ENCODE measurements at regions not wholly inside any gene's neighbourhood (a gene's known extent, or its start where the extent isn't known, plus 50 kb on each side); places are given as distances from the start of the nearest gene placed in this dataset.

- no peak for DNase-seq (ENCODE audit: low read depth)
These were observed 99.8 kb upstream of the PMFBP1 start for GRCh38 chr16:72271699-72272240.

- no peak for DNase-seq (ENCODE audit: low read depth)
These were observed 98.6 kb upstream of the PMFBP1 start for GRCh38 chr16:72270531-72270930.

GRCh38 chr16:72266836-72267235, 94.9 kb upstream of the PMFBP1 start:
- DNase-seq (ENCODE audit: low read depth) = no peak

GRCh38 chr16:72264771-72265170, 92.8 kb upstream of the PMFBP1 start:
- no peak for DNase-seq (ENCODE audit: low read depth)

GRCh38 chr16:72262711-72263110, 90.8 kb upstream of the PMFBP1 start:
- no peak for DNase-seq (ENCODE audit: low read depth)

GRCh38 chr16:72261127-72261526, 89.2 kb upstream of the PMFBP1 start:
- DNase-seq (ENCODE audit: low read depth) = no peak

GRCh38 chr16:72256398-72257066, 84.6 kb upstream of the PMFBP1 start:
- DNase-seq (ENCODE audit: low read depth) = peak; percentile 53

- no peak for DNase-seq (ENCODE audit: low read depth)
These were observed 83.8 kb upstream of the PMFBP1 start for GRCh38 chr16:72255786-72256185.

- DNase-seq (ENCODE audit: low read depth) = peak; percentile 74
These were observed 75.9 kb upstream of the PMFBP1 start for GRCh38 chr16:72247821-72248253.

- DNase-seq (ENCODE audit: low read depth) = no peak
These were observed 74.5 kb upstream of the PMFBP1 start for GRCh38 chr16:72246423-72246822.

- DNase-seq (ENCODE audit: low read depth) = no peak
These were observed 72.9 kb upstream of the PMFBP1 start for GRCh38 chr16:72244853-72245252.

GRCh38 chr16:72243621-72244020, 71.7 kb upstream of the PMFBP1 start:
- no peak for DNase-seq (ENCODE audit: low read depth)

GRCh38 chr16:72242757-72243156, 70.8 kb upstream of the PMFBP1 start:
- no peak for DNase-seq (ENCODE audit: low read depth)

GRCh38 chr16:72241930-72242329, 70.0 kb upstream of the PMFBP1 start:
- DNase-seq (ENCODE audit: low read depth) = peak; percentile 42

GRCh38 chr16:72241008-72241407, 69.1 kb upstream of the PMFBP1 start:
- DNase-seq (ENCODE audit: low read depth) = no peak

- DNase-seq (ENCODE audit: low read depth) = no peak
These were observed 68.5 kb upstream of the PMFBP1 start for GRCh38 chr16:72240466-72240865.

- DNase-seq (ENCODE audit: low read depth) = no peak
These were observed 64.9 kb upstream of the PMFBP1 start for GRCh38 chr16:72236866-72237265.

GRCh38 chr16:72234387-72234786, 62.4 kb upstream of the PMFBP1 start:
- no peak for DNase-seq (ENCODE audit: low read depth)

- no peak for DNase-seq (ENCODE audit: low read depth)
These were observed 56.1 kb upstream of the PMFBP1 start for GRCh38 chr16:72228014-72228413.

- DNase-seq (ENCODE audit: low read depth) = no peak
These were observed 54.2 kb upstream of the PMFBP1 start for GRCh38 chr16:72226136-72226535.

GRCh38 chr16:72224260-72224768, 52.4 kb upstream of the PMFBP1 start:
- DNase-seq (ENCODE audit: low read depth) = no peak

GRCh38 chr16:72222503-72222902, 50.5 kb upstream of the PMFBP1 start:
- DNase-seq (ENCODE audit: low read depth) = no peak

All from fibroblast of the conjunctiva (primary cell).